ENCODE measurements at regions not wholly inside any gene's neighbourhood (a gene's known extent, or its start where the extent isn't known, plus 50 kb on each side); places are given as distances from the start of the nearest gene placed in this dataset.

DNA sequence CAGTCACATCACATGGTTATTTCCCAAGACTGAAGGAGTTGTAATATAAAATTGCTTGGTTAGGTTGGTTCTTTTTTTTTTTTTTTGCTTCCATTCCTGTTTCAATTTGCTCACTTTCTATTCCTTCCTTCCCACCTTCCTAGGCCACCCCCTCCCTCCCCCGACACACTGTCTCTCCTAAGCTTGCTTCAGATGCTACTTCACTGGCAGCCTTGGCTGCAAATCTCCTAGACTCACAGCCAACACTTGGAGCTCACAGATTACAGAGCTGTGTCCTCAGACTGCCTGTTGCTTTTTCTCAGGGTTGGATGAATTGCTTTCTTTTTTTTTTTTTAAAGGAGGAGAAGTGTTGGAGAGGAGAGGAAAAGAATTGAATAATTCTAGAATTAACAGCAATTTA lies 77.3 kb upstream of the GRIN2B start:
- Histone ChIP-seq H3K27me3 (ENCODE audit: control insufficient read depth in 4 of 4, insufficient read depth in 4 of 4, low read length in 3 of 4) (no peaks in the 10 kb centered on the region), H3K9ac (ENCODE audit: low read depth in 1 of 2, low read length in 2 of 2) (no peak overlapping the region), H3K9me3 (ENCODE audit: control insufficient read depth in 4 of 4, low read length in 3 of 4) (no peaks in the 10 kb centered on the region), H3K36me3 (ENCODE audit: control insufficient read depth in 4 of 4, insufficient read depth in 3 of 4, low read depth in 1 of 4, low read length in 3 of 4) (no peaks in the 10 kb centered on the region), H3K4me1 (ENCODE audit: control insufficient read depth in 4 of 4, insufficient read depth in 4 of 4, low read length in 3 of 4) (no peaks in the 10 kb centered on the region), H3K4me3 (ENCODE audit: low read depth in 1 of 3, low read length in 3 of 3) (no peak overlapping the region), H3K27ac (ENCODE audit: low read depth in 1 of 2, low read length in 2 of 2) (no peak overlapping the region)
- 78% methylated on average over 1 of the region's 1 CpG for WGBS
- TF ChIP-seq, protein P1, sequence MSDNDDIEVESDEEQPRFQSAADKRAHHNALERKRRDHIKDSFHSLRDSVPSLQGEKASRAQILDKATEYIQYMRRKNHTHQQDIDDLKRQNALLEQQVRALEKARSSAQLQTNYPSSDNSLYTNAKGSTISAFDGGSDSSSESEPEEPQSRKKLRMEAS (IDR thresholded peaks at IDR 0.05), result no peak
- TF ChIP-seq, protein P2, sequence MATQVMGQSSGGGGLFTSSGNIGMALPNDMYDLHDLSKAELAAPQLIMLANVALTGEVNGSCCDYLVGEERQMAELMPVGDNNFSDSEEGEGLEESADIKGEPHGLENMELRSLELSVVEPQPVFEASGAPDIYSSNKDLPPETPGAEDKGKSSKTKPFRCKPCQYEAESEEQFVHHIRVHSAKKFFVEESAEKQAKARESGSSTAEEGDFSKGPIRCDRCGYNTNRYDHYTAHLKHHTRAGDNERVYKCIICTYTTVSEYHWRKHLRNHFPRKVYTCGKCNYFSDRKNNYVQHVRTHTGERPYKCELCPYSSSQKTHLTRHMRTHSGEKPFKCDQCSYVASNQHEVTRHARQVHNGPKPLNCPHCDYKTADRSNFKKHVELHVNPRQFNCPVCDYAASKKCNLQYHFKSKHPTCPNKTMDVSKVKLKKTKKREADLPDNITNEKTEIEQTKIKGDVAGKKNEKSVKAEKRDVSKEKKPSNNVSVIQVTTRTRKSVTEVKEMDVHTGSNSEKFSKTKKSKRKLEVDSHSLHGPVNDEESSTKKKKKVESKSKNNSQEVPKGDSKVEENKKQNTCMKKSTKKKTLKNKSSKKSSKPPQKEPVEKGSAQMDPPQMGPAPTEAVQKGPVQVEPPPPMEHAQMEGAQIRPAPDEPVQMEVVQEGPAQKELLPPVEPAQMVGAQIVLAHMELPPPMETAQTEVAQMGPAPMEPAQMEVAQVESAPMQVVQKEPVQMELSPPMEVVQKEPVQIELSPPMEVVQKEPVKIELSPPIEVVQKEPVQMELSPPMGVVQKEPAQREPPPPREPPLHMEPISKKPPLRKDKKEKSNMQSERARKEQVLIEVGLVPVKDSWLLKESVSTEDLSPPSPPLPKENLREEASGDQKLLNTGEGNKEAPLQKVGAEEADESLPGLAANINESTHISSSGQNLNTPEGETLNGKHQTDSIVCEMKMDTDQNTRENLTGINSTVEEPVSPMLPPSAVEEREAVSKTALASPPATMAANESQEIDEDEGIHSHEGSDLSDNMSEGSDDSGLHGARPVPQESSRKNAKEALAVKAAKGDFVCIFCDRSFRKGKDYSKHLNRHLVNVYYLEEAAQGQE (IDR thresholded peaks at IDR 0.05), result no peak
- TF ChIP-seq, protein P3, sequence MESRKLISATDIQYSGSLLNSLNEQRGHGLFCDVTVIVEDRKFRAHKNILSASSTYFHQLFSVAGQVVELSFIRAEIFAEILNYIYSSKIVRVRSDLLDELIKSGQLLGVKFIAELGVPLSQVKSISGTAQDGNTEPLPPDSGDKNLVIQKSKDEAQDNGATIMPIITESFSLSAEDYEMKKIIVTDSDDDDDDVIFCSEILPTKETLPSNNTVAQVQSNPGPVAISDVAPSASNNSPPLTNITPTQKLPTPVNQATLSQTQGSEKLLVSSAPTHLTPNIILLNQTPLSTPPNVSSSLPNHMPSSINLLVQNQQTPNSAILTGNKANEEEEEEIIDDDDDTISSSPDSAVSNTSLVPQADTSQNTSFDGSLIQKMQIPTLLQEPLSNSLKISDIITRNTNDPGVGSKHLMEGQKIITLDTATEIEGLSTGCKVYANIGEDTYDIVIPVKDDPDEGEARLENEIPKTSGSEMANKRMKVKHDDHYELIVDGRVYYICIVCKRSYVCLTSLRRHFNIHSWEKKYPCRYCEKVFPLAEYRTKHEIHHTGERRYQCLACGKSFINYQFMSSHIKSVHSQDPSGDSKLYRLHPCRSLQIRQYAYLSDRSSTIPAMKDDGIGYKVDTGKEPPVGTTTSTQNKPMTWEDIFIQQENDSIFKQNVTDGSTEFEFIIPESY (IDR thresholded peaks at IDR 0.05), result no peak
- TF ChIP-seq JUND (IDR thresholded peaks at IDR 0.05), result no peak
- TF ChIP-seq FOXA1 (IDR thresholded peaks at IDR 0.05), result no peak
- no peak for TF ChIP-seq HNF4A (conservative IDR thresholded peaks at IDR 0.05)
- TF ChIP-seq HNF4G (IDR thresholded peaks at IDR 0.05), result no peak
- no peak for TF ChIP-seq YY1 (IDR thresholded peaks at IDR 0.05)
- TF ChIP-seq TAF1 (conservative IDR thresholded peaks at IDR 0.05), result no peak
- no peak for TF ChIP-seq EGR1 (IDR thresholded peaks at IDR 0.05; ENCODE audit: low read depth in 2 of 2)
- no peak for TF ChIP-seq RAD21 (IDR thresholded peaks at IDR 0.05)
- no peak for TF ChIP-seq GABPA (IDR thresholded peaks at IDR 0.05 in 1 of 2, conservative IDR thresholded peaks at IDR 0.05 in 1 of 2)
- TF ChIP-seq NR2F2 (IDR thresholded peaks at IDR 0.05), result no peak
- TF ChIP-seq, protein P4, sequence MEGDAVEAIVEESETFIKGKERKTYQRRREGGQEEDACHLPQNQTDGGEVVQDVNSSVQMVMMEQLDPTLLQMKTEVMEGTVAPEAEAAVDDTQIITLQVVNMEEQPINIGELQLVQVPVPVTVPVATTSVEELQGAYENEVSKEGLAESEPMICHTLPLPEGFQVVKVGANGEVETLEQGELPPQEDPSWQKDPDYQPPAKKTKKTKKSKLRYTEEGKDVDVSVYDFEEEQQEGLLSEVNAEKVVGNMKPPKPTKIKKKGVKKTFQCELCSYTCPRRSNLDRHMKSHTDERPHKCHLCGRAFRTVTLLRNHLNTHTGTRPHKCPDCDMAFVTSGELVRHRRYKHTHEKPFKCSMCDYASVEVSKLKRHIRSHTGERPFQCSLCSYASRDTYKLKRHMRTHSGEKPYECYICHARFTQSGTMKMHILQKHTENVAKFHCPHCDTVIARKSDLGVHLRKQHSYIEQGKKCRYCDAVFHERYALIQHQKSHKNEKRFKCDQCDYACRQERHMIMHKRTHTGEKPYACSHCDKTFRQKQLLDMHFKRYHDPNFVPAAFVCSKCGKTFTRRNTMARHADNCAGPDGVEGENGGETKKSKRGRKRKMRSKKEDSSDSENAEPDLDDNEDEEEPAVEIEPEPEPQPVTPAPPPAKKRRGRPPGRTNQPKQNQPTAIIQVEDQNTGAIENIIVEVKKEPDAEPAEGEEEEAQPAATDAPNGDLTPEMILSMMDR (IDR thresholded peaks at IDR 0.05; ENCODE audit: low read depth, low read length, missing input control), result no peak
- TF ChIP-seq, protein P5, sequence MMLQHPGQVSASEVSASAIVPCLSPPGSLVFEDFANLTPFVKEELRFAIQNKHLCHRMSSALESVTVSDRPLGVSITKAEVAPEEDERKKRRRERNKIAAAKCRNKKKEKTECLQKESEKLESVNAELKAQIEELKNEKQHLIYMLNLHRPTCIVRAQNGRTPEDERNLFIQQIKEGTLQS (IDR thresholded peaks at IDR 0.05), result no peak
- TF ChIP-seq FOXA2 (IDR thresholded peaks at IDR 0.05), result no peak
- no peak for TF ChIP-seq RXRA (IDR thresholded peaks at IDR 0.05)
- no peak for TF ChIP-seq SP1 (IDR thresholded peaks at IDR 0.05)
- DNase-seq (ENCODE audit: low spot score), result no peak

Measured in liver (tissue), 8 donors.